A549 (cell line): ENCODE measurements at regions not wholly inside any gene's neighbourhood (a gene's known extent, or its start where the extent isn't known, plus 50 kb on each side); places are given as distances from the start of the nearest gene placed in this dataset.

Experiments
- CBX8 ChIP-seq: fragments of 200-600 bp; sonication (generic); IDR thresholded peaks from 2 replicates; pipeline ENCODE4 v1.6.1; 2016
- CTCF ChIP-seq: fragments of >200 bp; sonication (Bioruptor Twin); formaldehyde crosslinking; IDR thresholded peaks from 3 replicates; pipeline ENCODE4 v1.5.1; 2016
- EP300 ChIP-seq, 2 experiments: fragments of >200 bp; sonication (Bioruptor Twin); formaldehyde crosslinking; IDR thresholded peaks; 2 replicates in 1 of 2; 3 replicates in 1 of 2; pipeline ENCODE4 v1.6.1; 2016 to 2017
- HDAC2 ChIP-seq: fragments of 200-600 bp; sonication (generic); IDR thresholded peaks from 2 replicates; pipeline ENCODE4 v1.6.1; 2016
- HMGXB4 ChIP-seq: fragments of 250-450 bp; sonication (Bioruptor Pico); IDR thresholded peaks from 2 replicates; pipeline ENCODE4 v1.5.0; 2021; ENCODE audit warnings: mild to moderate bottlenecking, moderate library complexity, borderline replicate concordance
- HOXA7 ChIP-seq: fragments of 250-450 bp; sonication (Bioruptor Pico); IDR thresholded peaks from 2 replicates; pipeline ENCODE4 v1.5.0; 2020; ENCODE audit warnings: mild to moderate bottlenecking, moderate library complexity
- JUN ChIP-seq, 2 experiments: fragments of >200 bp; sonication (Bioruptor Twin); formaldehyde crosslinking; IDR thresholded peaks; 2 replicates in 1 of 2; 3 replicates in 1 of 2; pipeline ENCODE4 v1.6.1; 2016 to 2017
- KDM5A ChIP-seq: fragments of 200-600 bp; sonication (generic); IDR thresholded peaks from 2 replicates; pipeline ENCODE4 v1.6.1; 2016; ENCODE audit warnings: antibody characterized with exemption, mild to moderate bottlenecking
- MAZ ChIP-seq: fragments of 150-350 bp; IDR thresholded peaks from 2 replicates; pipeline ENCODE4 v1.6.1; 2014; ENCODE audit warnings: antibody characterized with exemption, low read depth, low read length, borderline replicate concordance
- NR3C1 ChIP-seq: fragments of >200 bp; sonication (Bioruptor Twin); formaldehyde crosslinking; IDR thresholded peaks from 3 replicates; pipeline ENCODE4 v1.6.1; 2017
- POLR2A ChIP-seq: IDR thresholded peaks from 2 replicates; pipeline ENCODE4 v1.6.1; 2012; ENCODE audit warnings: mild to moderate bottlenecking, low read length
- TP53 ChIP-seq: fragments of 250-450 bp; sonication (Bioruptor Pico); IDR thresholded peaks from 2 replicates; pipeline ENCODE4 v1.5.0; 2021; ENCODE audit warnings: mild to moderate bottlenecking, moderate library complexity
- ZFP36 ChIP-seq: fragments of 450-650 bp; IDR thresholded peaks from 2 replicates; pipeline ENCODE4 v1.6.1; 2014; ENCODE audit warnings: borderline replicate concordance; ENCODE audit not compliant: partially characterized antibody

- no peak for TF ChIP-seq CTCF
- no peak for TF ChIP-seq ZFP36
- no peak for TF ChIP-seq POLR2A
- TF ChIP-seq CBX8 = no peak
- no peak for TF ChIP-seq NR3C1
- no peak for TF ChIP-seq HDAC2
- TF ChIP-seq MAZ = no peak
- no peak for TF ChIP-seq HOXA7
- TF ChIP-seq TP53 = no peak
- no peak for TF ChIP-seq EP300 (IDR thresholded peaks at IDR 0.05)
- TF ChIP-seq KDM5A = no peak
- no peak for TF ChIP-seq HMGXB4 (CRISPR knock-in tag)
- no peak for TF ChIP-seq JUN (IDR thresholded peaks at IDR 0.05)
Observed at GRCh38 chr12:67202678-67203012, 66.5 kb upstream of the CAND1 start.
